Prostate gland (tissue), 2 donors: ENCODE measurements at regions not wholly inside any gene's neighbourhood (a gene's known extent, or its start where the extent isn't known, plus 50 kb on each side); places are given as distances from the start of the nearest gene placed in this dataset.

Source experiments
- POLR2A ChIP-seq: fragments of 450-650 bp; IDR thresholded peaks from one replicate; pipeline ENCODE4 v1.6.1; 2016; ENCODE audit warnings: antibody characterized with exemption, mild to moderate bottlenecking
- POLR2AphosphoS5 ChIP-seq: sonication (generic); formaldehyde crosslinking; IDR thresholded peaks from one replicate; pipeline ENCODE4 v1.6.1; 2017; ENCODE audit warnings: antibody characterized with exemption
- TF ChIP-seq, protein P1 (sequence below), 4 experiments: fragments of 200-600 bp in 2 of 4; fragments of 450-650 bp in 2 of 4; sonication (generic) in 2 of 4; IDR thresholded peaks; 1 replicate in 3 of 4; 2 replicates in 1 of 4; pipeline ENCODE4 v1.5.1; 2016 to 2019; ENCODE audit warnings: antibody characterized with exemption in 4 of 4, mild to moderate bottlenecking in 2 of 4, moderate library complexity in 2 of 4

DNA sequence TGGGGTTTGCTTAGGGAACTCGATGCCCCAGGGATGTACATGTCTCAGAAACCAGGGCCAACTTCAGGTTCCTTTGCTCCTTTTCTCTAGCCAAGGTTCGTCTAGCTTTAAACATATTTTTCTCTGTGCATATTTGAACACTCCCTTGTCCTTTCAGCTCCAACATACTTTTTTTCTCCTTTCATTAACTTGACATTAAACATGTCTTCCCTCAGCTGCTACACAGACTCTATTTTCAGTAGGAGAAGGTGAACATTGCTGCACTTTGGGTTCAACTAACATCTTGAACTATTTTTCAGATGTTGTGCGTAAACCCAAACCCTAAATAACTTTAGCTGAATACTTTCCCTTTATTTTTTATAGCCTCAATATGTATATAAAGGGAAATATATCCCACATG is 212.9 kb downstream of the MTX2 start:
- TF ChIP-seq, protein P1, sequence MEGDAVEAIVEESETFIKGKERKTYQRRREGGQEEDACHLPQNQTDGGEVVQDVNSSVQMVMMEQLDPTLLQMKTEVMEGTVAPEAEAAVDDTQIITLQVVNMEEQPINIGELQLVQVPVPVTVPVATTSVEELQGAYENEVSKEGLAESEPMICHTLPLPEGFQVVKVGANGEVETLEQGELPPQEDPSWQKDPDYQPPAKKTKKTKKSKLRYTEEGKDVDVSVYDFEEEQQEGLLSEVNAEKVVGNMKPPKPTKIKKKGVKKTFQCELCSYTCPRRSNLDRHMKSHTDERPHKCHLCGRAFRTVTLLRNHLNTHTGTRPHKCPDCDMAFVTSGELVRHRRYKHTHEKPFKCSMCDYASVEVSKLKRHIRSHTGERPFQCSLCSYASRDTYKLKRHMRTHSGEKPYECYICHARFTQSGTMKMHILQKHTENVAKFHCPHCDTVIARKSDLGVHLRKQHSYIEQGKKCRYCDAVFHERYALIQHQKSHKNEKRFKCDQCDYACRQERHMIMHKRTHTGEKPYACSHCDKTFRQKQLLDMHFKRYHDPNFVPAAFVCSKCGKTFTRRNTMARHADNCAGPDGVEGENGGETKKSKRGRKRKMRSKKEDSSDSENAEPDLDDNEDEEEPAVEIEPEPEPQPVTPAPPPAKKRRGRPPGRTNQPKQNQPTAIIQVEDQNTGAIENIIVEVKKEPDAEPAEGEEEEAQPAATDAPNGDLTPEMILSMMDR (IDR thresholded peaks at IDR 0.05): no peak
- TF ChIP-seq POLR2AphosphoS5: no peak
- no peak for TF ChIP-seq POLR2A
